ENCODE measurements at regions not wholly inside any gene's neighbourhood (a gene's known extent, or its start where the extent isn't known, plus 50 kb on each side); places are given as distances from the start of the nearest gene placed in this dataset.

GRCh38 chr14:104474495-104475213 lies 104.9 kb upstream of the C14orf180 start:
- Histone ChIP-seq H3K4me3 (ENCODE audit: control insufficient read depth in 2 of 3, extremely low read depth in 1 of 3, insufficient read depth in 2 of 3, low read depth in 1 of 3, low read length in 3 of 3) (no peak overlapping the region), H4K20me1 (ENCODE audit: control insufficient read depth, extremely low read depth, insufficient read depth, low read length) (no peaks in the 10 kb centered on the region), H2AFZ (ENCODE audit: control insufficient read depth, low read length) (no peak overlapping the region), H3K27ac (ENCODE audit: control insufficient read depth, insufficient read depth, low read length) (no peak overlapping the region), H3K36me3 (ENCODE audit: control insufficient read depth in 2 of 2, extremely low read depth in 1 of 2, insufficient read depth in 2 of 2, low read length in 2 of 2) (no peaks in the 10 kb centered on the region), H3K9me1 (ENCODE audit: control insufficient read depth, extremely low read depth, insufficient read depth, low read length) (no peaks in the 10 kb centered on the region), H3K9ac (ENCODE audit: control insufficient read depth, extremely low read depth, insufficient read depth, low read length) (no peak overlapping the region), H3K27me3 (ENCODE audit: control insufficient read depth, extremely low read depth, insufficient read depth, low read length) (no peaks in the 10 kb centered on the region), H3K9me3 (ENCODE audit: control insufficient read depth, low read depth, low read length) (no peaks in the 10 kb centered on the region), H3K4me1 (ENCODE audit: control insufficient read depth, extremely low read depth, insufficient read depth, low read length) (no peaks in the 10 kb centered on the region), H3K79me2 (ENCODE audit: control insufficient read depth, insufficient read depth, low read length) (no peaks in the 10 kb centered on the region), H3K4me2 (ENCODE audit: control insufficient read depth, extremely low read depth, insufficient read depth, low read depth, low read length) (no peak overlapping the region)
- dilution Hi-C loops (cut with MboI; ENCODE audit: extremely low pct_ligation_motif_present, low sequenced_read_pairs): no loop called here
- FAIRE-seq: no peak
- no peak for TF ChIP-seq CTCF (optimal IDR thresholded peaks at IDR 0.05 in 1 of 3, IDR thresholded peaks at IDR 0.05 in 1 of 3, conservative IDR thresholded peaks at IDR 0.05 in 1 of 3; ENCODE audit: extremely low read depth in 1 of 3, insufficient read depth in 2 of 3, low read length in 3 of 3)
- no peak for DNase-seq (ENCODE audit: low read depth, low spot score)

- DNase-seq (ENCODE audit: low read depth, low spot score) (no peak), FAIRE-seq (no peak)
- no peak for TF ChIP-seq EZH2 (IDR thresholded peaks at IDR 0.05; ENCODE audit: low read length)
- TF ChIP-seq CTCF (optimal IDR thresholded peaks at IDR 0.05 in 1 of 3, IDR thresholded peaks at IDR 0.05 in 1 of 3, conservative IDR thresholded peaks at IDR 0.05 in 1 of 3; ENCODE audit: extremely low read depth in 1 of 3, insufficient read depth in 2 of 3, low read length in 3 of 3): no peak
- Histone ChIP-seq H4K20me1 (ENCODE audit: control insufficient read depth, extremely low read depth, insufficient read depth, low read length) (no peaks in the 10 kb centered on the region), H3K9me1 (ENCODE audit: control insufficient read depth, extremely low read depth, insufficient read depth, low read length) (no peaks in the 10 kb centered on the region), H3K27me3 (ENCODE audit: control insufficient read depth, extremely low read depth, insufficient read depth, low read length) (no peaks in the 10 kb centered on the region), H3K4me1 (ENCODE audit: control insufficient read depth, extremely low read depth, insufficient read depth, low read length) (no peaks in the 10 kb centered on the region), H3K79me2 (ENCODE audit: control insufficient read depth, insufficient read depth, low read length) (no peaks in the 10 kb centered on the region), H3K4me3 (ENCODE audit: control insufficient read depth in 2 of 3, extremely low read depth in 1 of 3, insufficient read depth in 2 of 3, low read depth in 1 of 3, low read length in 3 of 3) (no peak overlapping the region), H3K9me3 (ENCODE audit: control insufficient read depth, low read depth, low read length) (no peaks in the 10 kb centered on the region), H3K27ac (ENCODE audit: control insufficient read depth, insufficient read depth, low read length) (no peak overlapping the region), H3K36me3 (ENCODE audit: control insufficient read depth in 2 of 2, extremely low read depth in 1 of 2, insufficient read depth in 2 of 2, low read length in 2 of 2) (no peaks in the 10 kb centered on the region), H3K9ac (ENCODE audit: control insufficient read depth, extremely low read depth, insufficient read depth, low read length) (no peak overlapping the region), H3K4me2 (ENCODE audit: control insufficient read depth, extremely low read depth, insufficient read depth, low read depth, low read length) (no peak overlapping the region), H2AFZ (ENCODE audit: control insufficient read depth, low read length) (no peak overlapping the region)
- dilution Hi-C loops (cut with MboI; ENCODE audit: extremely low pct_ligation_motif_present, low sequenced_read_pairs): no loop called here
Observed at GRCh38 chr14:104475256-104475655, 104.3 kb upstream of the C14orf180 start.
